HG03457 (cell line): ENCODE measurements at regions not wholly inside any gene's neighbourhood (a gene's known extent, or its start where the extent isn't known, plus 50 kb on each side); places are given as distances from the start of the nearest gene placed in this dataset.
"Not testable (repeated sequence)": the region's sequence is repeated elsewhere in the genome, so short reads cannot be mapped to it uniquely, and the experiment has no call there.

Experiments
- ATAC-seq: cut with Tn5 transposase; IDR thresholded peaks from one replicate; pipeline ENCODE4 v1.9.1; 2021; ENCODE audit warnings: moderate number of reproducible peaks; ENCODE audit not compliant: unreplicated experiment

GRCh38 chrX:122625821-122626220, 558.3 kb upstream of the GRIA3 start:
- no peak for ATAC-seq

GRCh38 chrX:122626871-122627270, 557.2 kb upstream of the GRIA3 start:
- ATAC-seq: no peak

GRCh38 chrX:122641136-122641535, 542.9 kb upstream of the GRIA3 start:
- ATAC-seq: no peak

GRCh38 chrX:122641826-122642225, 542.3 kb upstream of the GRIA3 start:
- no peak for ATAC-seq

- not testable (repeated sequence) for ATAC-seq
These were observed 528.8 kb upstream of the GRIA3 start for GRCh38 chrX:122655256-122655655.

- ATAC-seq: no peak
These were observed 517.5 kb upstream of the GRIA3 start for GRCh38 chrX:122666601-122667000.

GRCh38 chrX:122667667-122668066, 516.4 kb upstream of the GRIA3 start:
- ATAC-seq: no peak

GRCh38 chrX:122703762-122704161, 480.3 kb upstream of the GRIA3 start:
- ATAC-seq: no peak

- no peak for ATAC-seq
These were observed 444.3 kb upstream of the GRIA3 start for GRCh38 chrX:122739770-122740169.

GRCh38 chrX:122770581-122770980, 413.5 kb upstream of the GRIA3 start:
- no peak for ATAC-seq

GRCh38 chrX:122771933-122772332, 412.1 kb upstream of the GRIA3 start:
- ATAC-seq: no peak

GRCh38 chrX:122777766-122778165, 406.3 kb upstream of the GRIA3 start:
- no peak for ATAC-seq

- no peak for ATAC-seq
These were observed 400.2 kb upstream of the GRIA3 start for GRCh38 chrX:122783918-122784317.

GRCh38 chrX:122787231-122787630, 396.8 kb upstream of the GRIA3 start:
- ATAC-seq: no peak

- no peak for ATAC-seq
These were observed 395.9 kb upstream of the GRIA3 start for GRCh38 chrX:122788216-122788615.

GRCh38 chrX:122790376-122791095, 393.5 kb upstream of the GRIA3 start:
- no peak for ATAC-seq

GRCh38 chrX:122813876-122814275, 370.2 kb upstream of the GRIA3 start:
- no peak for ATAC-seq

- ATAC-seq: no peak
These were observed 367.8 kb upstream of the GRIA3 start for GRCh38 chrX:122816288-122816687.

GRCh38 chrX:122817321-122817955, 366.6 kb upstream of the GRIA3 start:
- ATAC-seq: no peak

- ATAC-seq: no peak
These were observed 366.0 kb upstream of the GRIA3 start for GRCh38 chrX:122818068-122818467.

- no peak for ATAC-seq
These were observed 350.8 kb upstream of the GRIA3 start for GRCh38 chrX:122833230-122833629.

- no peak for ATAC-seq
These were observed 348.2 kb upstream of the GRIA3 start for GRCh38 chrX:122835886-122836285.

- no peak for ATAC-seq
These were observed 333.8 kb upstream of the GRIA3 start for GRCh38 chrX:122850326-122850725.
